GM18498 (cell line): ENCODE measurements at regions not wholly inside any gene's neighbourhood (a gene's known extent, or its start where the extent isn't known, plus 50 kb on each side); places are given as distances from the start of the nearest gene placed in this dataset.
A peak's percentile ranks its signal among the peaks of the same experiment; 100 is the strongest.

ENCODE experiments used
- ATAC-seq: cut with Tn5 transposase; IDR thresholded peaks from one replicate; pipeline ENCODE4 v1.9.1; 2021; ENCODE audit warnings: mild to moderate bottlenecking, moderate library complexity; ENCODE audit not compliant: unreplicated experiment

DNA sequence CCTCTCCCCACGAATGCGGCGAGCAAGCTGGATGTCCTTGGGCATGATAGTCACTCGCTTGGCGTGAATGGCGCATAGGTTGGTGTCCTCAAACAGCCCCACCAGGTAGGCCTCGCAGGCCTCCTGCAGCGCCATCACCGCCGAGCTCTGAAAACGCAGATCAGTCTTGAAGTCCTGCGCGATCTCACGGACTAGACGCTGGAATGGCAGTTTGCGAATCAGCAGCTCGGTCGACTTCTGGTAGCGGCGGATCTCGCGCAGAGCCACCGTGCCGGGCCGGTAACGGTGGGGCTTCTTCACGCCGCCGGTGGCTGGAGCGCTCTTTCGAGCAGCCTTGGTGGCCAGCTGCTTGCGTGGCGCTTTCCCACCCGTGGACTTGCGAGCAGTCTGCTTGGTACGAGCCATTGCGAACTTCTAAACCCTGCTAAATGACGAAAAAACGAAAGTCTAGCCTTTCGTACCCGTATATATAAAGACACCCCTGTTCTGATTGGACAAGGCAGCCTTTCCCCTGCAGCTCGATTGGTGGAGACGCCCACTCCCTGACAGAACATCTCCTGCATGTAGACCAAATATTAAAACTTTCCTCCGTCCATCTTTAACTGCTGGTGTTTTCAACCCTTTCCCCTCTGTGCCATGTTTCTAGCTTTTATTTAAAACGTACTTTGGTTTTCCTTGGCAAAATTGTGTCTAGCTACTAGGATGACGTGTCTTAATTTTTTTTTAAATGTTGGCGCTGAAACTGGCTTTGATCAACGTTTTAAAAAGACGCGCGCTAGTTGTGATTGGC, 109.8 kb downstream of the HFE start:
- ATAC-seq = peak; percentile 39

DNA sequence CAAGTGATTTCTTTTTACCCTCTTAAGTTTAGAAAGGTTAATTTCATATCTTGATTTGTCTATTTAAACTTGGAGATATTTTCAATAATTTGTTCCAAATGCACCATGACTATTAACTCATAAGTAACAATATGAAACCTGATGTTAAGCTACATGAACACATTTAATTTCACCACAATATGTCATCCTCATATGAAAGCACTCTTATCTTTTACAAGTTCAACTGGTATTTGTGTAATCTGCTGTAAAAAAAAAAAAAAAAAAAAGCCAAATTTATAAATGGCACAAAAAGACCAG, 110.4 kb downstream of the HFE start:
- ATAC-seq = no peak

DNA sequence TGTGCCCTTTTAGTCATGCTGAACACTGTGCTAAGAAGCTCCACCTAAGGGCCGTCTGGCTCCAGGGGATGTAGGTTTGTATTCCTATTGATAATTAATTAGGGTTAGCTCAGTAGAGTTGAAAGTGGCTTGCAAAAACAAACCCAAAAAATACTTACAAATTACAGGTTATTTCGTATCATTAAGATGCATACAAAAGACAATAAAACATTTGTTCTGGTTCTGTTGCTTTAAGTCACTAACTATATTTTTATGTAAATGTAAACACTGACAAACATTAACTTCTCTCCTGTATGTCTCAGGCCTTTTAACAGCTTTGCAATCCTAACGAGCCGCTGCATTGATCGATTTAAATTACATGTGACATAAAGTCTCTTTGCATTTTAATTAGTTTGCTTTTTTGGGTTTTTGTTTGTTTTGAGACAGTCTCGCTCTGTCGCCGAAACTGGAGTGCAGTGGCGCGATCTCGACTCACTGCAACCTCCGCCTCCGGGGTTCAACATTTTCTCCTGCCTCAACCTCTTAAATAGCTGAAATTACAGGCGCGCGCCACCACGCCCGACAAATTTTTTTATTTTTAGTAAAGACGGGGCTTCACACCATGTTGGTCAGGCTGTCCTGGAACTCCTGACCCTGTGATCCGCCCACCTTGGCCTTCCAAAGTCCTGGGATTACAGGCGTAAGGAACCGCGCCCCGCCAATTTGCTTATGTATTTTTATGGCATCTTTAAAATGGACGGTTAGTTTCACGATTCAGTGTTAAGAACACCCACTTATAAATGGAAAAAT, 110.9 kb downstream of the HFE start:
- no peak for ATAC-seq

DNA sequence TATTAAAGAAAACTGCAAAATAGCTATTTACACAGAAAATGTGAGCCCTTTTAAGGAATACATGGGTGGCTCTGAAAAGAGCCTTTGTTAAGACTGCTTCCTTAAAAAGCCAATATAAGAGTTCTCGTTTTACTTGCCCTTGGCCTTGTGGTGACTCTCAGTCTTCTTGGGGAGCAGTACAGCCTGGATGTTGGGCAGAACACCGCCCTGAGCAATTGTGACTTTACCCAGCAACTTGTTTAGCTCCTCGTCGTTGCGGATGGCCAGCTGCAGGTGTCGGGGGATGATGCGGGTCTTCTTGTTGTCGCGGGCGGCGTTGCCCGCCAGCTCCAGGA, 111.5 kb downstream of the HFE start:
- ATAC-seq = peak; percentile 8

DNA sequence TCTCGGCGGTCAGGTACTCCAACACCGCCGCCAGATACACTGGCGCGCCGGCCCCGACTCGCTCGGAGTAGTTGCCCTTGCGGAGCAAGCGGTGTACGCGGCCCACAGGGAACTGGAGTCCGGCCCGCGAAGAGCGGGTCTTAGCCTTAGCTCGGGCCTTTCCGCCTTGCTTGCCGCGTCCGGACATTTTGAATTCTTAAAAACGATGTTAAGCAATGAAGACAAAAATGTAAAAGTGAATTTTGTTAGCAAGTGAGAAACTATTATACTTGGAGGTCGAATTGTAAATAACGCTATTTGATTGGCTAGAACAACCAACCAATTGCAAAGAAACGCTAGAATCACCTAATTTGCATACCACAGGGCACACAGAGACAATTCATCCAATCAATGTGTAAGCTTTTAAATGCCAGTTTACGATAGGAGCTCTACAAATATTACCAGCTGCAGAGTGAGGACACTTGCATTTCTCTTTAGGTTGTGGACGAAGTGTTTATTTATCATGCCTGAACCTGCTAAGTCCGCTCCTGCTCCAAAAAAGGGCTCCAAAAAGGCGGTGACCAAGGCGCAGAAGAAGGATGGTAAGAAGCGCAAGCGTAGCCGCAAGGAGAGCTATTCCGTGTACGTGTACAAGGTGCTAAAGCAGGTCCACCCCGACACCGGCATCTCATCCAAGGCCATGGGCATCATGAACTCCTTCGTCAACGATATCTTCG, 112.0 kb downstream of the HFE start:
- peak; percentile 59 for ATAC-seq

DNA sequence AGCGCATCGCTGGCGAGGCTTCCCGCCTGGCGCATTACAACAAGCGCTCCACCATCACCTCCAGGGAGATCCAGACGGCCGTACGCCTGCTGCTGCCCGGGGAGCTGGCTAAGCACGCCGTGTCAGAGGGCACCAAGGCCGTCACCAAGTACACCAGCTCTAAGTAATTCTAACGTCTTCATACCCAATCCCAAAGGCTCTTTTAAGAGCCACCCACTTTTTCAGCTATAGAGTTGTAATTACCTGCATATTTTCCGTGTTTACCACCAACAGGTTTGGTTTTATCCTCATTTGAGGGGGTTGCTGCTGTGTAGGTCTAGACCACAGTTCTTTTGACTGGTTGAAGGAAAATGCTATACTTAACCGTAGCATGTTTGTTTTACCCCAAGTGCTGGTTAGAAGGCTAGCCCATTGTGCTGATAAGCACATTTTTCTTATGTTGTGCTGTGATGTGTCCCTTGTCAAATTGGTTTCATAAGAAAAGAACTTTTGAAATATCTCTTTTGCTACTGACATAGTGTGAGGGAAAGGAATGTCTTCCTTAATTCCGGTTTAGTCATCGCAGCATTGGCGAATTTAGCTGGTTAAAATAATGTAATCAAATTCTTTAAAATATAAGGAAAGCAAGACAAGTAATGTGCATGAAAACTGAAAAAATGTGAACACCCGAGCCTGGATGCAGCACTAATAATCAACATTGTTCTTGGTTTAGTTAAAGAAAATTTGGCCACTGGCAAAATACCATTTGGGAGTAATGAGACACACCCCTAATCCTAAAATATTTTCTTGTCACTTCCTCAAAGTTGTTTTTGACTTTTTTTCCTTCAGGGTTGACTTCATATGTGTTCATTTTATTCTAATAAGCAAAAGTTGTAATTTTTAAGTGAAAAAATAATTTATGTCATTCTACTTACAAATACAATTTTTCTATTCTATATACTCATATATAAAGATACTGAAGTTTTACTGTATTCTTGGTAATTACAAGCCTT, 112.8 kb downstream of the HFE start:
- ATAC-seq = no peak

DNA sequence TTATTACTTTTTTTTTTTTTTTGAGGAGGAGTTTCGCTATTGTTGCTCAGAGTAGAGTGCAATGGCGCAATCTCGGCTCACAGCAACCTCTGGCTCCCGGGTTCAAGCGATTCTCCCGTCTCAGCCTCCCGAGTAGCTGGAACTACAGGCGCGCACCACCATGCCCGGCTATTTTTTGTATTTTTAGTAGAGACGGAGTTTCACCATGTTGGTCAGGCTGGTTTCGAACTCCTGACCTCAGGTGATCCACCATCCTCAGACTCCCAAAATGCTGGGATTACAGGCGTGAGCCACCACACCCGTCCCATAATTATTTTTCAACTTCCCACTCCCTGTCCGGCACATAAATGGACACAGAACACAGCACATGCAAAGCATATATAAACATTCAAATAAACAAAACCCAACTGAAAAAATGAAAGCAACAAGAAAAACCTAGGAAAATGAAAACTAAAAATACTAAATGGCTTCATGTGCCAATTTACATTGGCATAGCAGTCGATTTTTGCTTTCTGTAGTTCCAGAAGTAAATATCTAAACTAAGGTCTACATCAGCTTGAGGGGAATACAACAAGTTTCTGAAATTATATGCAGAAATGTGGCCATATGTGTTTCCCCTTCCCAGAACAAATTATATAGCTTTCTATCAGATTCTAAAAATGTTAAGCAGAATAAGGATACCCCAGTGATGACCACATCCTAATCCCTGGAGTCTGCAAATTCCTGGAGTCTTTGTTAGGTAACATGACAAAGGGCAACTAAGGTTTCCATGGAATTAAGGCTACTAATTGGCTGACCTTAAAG, 113.9 kb downstream of the HFE start:
- no peak for ATAC-seq

DNA sequence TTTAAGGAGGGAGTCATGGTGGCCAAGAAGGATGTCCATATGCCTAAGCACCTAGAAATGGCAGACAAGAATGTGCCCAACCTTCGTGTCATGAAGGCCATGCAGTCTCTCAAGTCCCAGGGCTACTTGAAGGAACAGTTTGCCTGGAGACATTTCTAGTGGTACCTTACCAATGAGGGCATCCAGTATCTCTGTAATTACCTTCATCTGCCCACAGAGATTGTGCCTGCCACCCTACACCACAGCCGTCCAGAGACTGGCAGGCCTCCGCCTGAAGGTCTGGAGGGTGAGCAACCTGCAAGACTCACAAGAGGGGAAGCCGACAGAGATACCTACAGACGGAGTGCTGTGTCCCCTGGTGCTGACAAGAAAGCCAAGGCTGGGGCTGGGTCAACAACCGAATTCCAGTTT, 115.0 kb downstream of the HFE start:
- no peak for ATAC-seq

DNA sequence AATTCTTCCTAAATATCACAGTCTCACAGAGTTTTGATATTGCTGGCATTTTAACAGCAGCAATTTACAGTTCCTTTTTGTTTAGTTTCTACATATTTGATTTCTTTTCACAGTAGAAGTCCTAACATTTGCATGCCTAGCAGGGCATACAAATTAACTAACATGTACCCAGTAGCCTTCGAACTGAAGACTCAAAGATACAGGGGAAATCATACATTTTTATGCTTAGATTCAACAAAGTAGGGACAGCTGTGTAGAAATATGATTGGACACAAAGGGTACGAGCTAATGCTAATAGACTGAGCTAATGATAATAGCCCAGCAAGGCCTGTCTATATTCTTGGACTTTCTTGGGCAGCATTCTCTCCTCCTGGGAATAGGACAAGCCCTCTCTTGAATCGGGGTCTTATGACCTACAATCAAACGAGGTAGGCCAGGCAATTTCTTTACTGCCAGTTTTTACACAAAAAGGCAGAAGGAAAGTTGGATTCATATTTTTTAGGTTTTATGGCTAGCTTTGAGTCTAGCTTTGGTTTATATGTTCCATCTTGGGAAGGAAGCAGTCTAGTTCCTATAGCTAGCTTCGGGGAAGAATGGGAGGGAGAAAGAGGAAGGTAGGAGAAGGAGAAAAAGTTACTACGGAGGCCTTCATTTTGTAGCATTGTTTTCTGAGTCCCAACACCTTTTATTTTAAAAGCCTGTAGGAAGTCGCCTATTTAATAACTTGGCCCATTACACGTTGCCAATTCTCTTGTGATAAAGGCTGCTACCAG, 115.8 kb downstream of the HFE start:
- no peak for ATAC-seq

DNA sequence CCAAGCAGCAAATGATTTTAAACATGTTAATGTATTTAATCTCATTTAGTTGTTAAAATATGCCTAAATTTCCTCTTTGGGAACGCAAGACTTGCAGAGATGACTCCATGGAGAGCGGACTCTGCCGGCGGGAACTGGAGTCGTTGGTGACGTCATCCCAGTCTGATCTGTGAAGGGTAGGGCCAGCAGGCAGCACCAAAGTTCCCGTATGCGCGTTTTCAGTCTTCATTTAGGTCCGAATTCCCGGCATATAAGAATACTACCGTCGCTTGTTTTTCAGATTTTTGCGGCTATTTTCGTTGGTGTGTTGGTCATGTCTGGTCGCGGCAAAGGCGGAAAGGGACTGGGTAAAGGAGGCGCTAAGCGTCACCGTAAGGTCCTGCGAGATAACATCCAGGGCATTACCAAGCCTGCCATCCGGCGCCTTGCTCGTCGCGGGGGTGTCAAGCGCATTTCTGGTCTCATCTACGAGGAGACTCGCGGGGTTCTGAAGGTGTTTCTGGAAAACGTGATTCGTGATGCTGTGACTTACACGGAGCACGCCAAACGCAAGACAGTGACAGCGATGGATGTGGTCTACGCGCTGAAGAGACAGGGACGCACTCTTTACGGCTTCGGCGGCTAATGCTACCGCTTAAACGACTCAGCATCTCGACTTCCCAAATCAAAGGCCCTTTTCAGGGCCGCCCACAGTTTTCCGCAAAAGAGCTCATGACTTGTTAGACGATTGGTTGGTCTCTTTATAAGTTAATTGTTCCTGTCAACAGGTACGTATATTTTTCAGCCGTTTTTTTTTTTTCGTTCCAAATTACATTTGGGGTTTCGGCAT, 117.3 kb downstream of the HFE start:
- ATAC-seq = peak; percentile 54

DNA sequence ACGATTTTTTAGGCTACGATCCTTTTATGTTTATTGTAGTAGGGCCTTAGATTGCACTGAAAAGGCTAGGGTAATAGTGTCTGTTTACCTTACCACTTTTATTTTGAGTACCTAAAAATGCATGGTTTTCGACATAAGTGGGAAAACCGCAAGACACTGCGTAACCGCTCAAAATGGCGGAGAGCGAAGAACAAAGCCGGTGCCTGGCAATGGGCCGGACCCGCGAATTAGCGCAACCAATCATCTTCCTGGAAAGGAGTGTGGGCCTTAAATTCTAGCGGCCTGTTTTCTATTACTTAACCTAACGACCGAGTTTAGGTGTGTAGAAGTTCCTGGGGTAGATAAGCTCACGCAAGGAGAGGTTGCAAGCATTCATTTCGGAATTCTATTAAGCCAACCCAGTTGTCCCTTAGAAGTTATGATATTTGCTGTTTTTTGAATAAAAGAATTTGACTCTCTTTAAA, 118.0 kb downstream of the HFE start:
- ATAC-seq = peak; percentile 55

DNA sequence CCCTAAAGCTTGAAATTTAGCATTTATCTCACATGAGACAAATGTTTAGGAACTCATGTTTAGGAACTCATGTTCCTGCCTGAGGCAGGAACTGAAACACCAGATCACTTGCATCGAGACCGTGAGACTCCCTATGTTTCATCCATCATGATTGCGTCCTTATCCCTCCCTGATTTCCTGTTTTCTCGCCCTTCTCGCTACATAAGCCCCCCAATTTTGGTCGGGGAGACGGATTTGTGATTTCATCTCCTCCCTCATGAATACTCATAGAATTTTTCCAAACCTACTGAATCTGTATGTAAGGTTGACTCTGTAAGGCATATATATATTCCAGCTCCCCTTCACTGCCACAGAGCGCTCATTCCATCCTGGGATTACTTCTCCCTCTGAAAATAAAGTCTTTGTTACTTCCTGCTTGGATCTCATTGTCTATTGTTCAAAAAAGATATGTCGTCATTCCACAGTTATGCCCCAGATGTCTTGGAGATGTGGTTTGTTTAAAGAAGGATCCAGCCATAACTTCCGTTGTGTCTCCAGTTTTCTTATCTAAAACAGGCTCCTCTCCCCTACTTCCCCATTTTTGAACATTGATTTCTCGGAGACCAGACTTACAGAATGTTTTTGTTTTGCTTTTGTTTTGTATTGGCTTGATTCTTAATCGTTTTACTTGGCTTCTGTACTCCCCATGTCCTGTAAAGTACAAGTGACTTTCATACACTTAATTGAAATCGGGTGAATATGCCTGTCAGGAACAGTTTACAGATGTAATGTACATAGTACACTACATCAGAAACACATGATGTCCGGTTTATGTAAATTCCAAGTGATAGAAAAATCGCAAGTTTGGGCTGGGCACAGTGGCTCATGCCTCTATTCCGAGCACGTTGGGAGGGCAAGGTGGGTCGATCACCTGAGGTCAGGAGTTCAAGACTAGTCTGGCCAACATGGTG, 118.7 kb downstream of the HFE start:
- no peak for ATAC-seq

DNA sequence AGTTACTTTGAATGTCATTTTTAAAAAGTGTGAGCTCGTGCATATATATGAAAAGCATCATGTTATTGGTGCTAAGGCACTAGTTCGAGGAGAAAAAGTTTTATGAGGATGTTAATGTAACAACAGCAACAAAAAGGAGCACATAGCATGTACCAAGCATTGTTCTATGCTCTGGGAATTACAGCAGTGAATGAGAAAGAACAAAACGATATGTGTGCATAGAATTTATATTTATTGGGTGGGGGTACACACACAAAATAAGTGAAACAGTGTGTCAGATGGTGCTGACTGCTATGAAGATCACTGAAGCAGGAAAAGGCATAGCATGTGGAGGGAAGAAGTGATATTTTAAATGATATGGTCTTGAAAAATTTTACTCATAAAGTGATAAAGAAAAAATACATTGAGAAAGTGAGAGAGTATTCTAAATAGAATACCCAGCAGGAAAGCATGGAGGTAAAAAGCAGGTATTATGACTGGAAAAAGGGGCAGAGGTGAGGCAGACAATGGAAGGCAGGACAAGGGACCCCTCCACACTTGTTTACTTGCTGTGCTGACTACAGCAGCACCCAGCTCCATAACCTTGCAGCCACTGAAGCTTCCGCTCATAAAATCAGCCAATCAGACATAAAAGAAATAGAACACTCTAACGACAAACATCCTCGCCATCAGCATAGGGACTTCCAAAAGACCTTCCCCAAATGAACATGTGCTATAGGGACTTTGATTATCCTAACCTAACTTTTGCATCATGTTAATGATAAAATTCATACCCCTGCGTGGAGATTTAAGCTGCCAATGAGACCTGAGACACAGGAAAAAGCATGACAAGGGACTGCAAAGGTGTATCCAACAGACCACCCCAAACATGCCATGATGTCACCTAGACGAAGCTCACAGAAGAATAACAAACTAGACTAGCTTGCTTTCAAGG, 119.9 kb downstream of the HFE start:
- no peak for ATAC-seq

DNA sequence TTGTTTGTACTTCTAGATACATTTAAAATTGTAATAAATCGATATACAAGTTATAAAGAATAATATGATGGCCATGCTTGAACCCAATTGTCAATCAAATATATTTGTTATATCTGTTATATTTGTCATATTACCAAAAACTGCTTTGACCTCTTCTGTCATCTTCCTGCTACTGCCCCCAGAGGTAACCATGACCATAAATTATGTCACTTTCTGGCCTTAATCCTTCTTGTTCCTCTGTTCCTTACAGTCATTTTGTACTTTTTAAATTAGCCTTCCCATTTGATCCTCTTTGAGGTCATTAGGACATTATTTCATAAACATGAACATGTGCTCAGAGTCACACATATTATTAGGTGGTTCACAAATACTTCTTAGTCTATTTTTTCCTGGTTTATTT, 124.7 kb downstream of the HFE start:
- no peak for ATAC-seq

DNA sequence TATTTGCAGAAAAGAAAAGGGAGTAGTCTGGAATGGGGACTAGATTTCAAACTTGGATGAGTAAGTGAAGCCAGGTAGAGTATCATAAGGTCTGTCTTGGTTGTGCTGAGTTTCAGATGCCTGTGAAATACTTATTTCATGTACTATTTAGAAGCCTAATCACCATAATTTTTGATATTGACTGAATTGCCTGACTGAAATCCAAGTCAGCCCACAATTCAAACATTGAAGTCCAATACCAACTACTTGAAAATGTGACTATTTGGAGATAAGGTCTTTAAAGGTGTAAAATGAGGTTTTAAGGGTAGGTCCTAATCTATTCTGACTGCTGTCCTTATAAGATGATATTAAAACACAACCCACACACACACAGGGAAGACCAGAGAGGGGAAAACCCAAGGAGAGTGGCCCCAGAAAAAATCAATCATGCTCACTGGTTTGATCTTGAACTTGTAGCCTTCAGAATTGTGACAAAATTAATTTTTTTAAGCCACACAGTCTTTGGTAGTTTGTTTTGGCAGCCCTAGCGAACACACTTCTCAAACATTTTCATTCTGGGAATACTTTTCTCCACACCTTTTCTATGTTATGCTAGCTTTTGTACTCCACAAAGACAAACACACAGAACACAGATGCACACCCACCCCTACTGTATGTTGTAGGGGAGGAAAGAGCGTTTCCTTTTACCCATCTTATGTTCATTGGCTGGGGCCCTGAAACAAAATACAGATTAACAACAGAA, 126.3 kb downstream of the HFE start:
- ATAC-seq = no peak
